ENCODE measurements at regions not wholly inside any gene's neighbourhood (a gene's known extent, or its start where the extent isn't known, plus 50 kb on each side); places are given as distances from the start of the nearest gene placed in this dataset.

- no peak for TF ChIP-seq CTCF (IDR thresholded peaks at IDR 0.05)
- TF ChIP-seq POLR2A (IDR thresholded peaks at IDR 0.05): no peak
Observed at GRCh38 chr5:173488144-173488543, 128.3 kb downstream of the BOD1 start.
